K562 (cell line): ENCODE measurements at regions not wholly inside any gene's neighbourhood (a gene's known extent, or its start where the extent isn't known, plus 50 kb on each side); places are given as distances from the start of the nearest gene placed in this dataset.

Source experiments
- CBX5 ChIP-seq: IDR thresholded peaks from 2 replicates; pipeline ENCODE4 v1.6.1; 2014; ENCODE audit warnings: low read depth, borderline replicate concordance
- CHD2 ChIP-seq: IDR thresholded peaks from 2 replicates; pipeline ENCODE4 v1.6.1; 2011; ENCODE audit warnings: low read depth, low read length
- EP300 ChIP-seq: IDR thresholded peaks from 2 replicates; pipeline ENCODE4 v1.6.1; 2012; ENCODE audit warnings: low read length, improper control_type of control experiment
- EZH2 ChIP-seq: IDR thresholded peaks from 2 replicates; pipeline ENCODE4 v1.6.1; 2012; ENCODE audit warnings: low read depth, mild to moderate bottlenecking, inconsistent platforms, low read length, borderline replicate concordance
- GABPB1 ChIP-seq: sonication (generic); formaldehyde crosslinking; IDR thresholded peaks from 2 replicates; pipeline ENCODE4 v1.8.0; 2022; ENCODE audit warnings: mild to moderate bottlenecking, missing genetic modification reagents
- HDAC1 ChIP-seq, 2 experiments: fragments of 450-650 bp; IDR thresholded peaks; 2 replicates each; pipeline ENCODE4 v1.6.1; 2016 to 2017; ENCODE audit warnings: inconsistent platforms in 1 of 2, mild to moderate bottlenecking in 1 of 2, moderate library complexity in 1 of 2
- JUN ChIP-seq, 2 experiments: sonication (generic) in 1 of 2; formaldehyde crosslinking in 1 of 2; IDR thresholded peaks; 2 replicates each; pipeline versions ENCODE4 v1.6.1 to v1.8.0; 2012 to 2022; ENCODE audit warnings: borderline replicate concordance in 2 of 2, mild to moderate bottlenecking in 2 of 2, improper control_type of control experiment in 1 of 2, low read depth in 1 of 2, low read length in 1 of 2, missing genetic modification reagents in 1 of 2
- PHB2 ChIP-seq: fragments of 450-650 bp; IDR thresholded peaks from 2 replicates; pipeline ENCODE4 v1.6.1; 2017; ENCODE audit warnings: low read depth
- POLR2AphosphoS2 ChIP-seq: IDR thresholded peaks from 2 replicates; pipeline ENCODE4 v1.6.1; 2012; ENCODE audit warnings: low read length, improper control_type of control experiment
- ZNF79 ChIP-seq: fragments of 250-450 bp; sonication (Bioruptor Pico); IDR thresholded peaks from 2 replicates; pipeline ENCODE4 v1.4.0; 2020; ENCODE audit warnings: low read depth, mild to moderate bottlenecking, moderate library complexity

DNA sequence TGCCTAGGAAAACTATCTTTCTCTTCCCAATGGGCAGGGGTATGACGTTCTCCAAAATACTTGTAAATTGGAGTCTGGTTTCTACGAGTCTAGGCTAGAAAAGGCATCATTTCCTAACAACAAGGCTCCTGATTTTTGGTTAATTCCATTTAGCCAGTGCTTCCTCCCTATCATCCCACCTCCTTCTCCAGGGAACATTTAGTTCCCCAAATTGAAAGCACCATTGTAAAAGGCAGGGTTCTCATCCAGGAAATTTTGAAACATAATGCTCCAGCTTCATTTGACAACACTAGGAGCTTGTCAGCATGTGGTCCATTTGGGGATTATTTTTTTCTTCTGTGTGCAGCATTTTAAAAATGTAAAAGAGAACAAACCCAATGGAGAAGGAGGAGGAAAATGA is 256.5 kb upstream of the GRIA1 start:
- TF ChIP-seq CBX5 (no peak), HDAC1 (IDR thresholded peaks at IDR 0.05) (no peak), JUN (IDR thresholded peaks at IDR 0.05; ENCODE audit: borderline replicate concordance, low read depth, low read length) (no peak), JUN (CRISPR knock-in tag; IDR thresholded peaks at IDR 0.05; ENCODE audit: borderline replicate concordance) (no peak), EP300 (no peak), ZNF79 (CRISPR knock-in tag) (no peak), EZH2 (no peak), CHD2 (no peak), GABPB1 (CRISPR knock-in tag) (no peak), POLR2AphosphoS2 (no peak), PHB2 (no peak)
